Amygdala (tissue), 56 donors: ENCODE measurements at regions not wholly inside any gene's neighbourhood (a gene's known extent, or its start where the extent isn't known, plus 50 kb on each side); places are given as distances from the start of the nearest gene placed in this dataset.
"Not testable (repeated sequence)": the region's sequence is repeated elsewhere in the genome, so short reads cannot be mapped to it uniquely, and the experiment has no call there.

Experiments used
- DNase-seq, 56 donors: peaks; one replicate each; lab custom pipeline; 2025; lab: John Stamatoyannopoulos, UW

GRCh38 chr4:178136736-178137345 is 694.6 kb upstream of the AGA start:
- DNase-seq, result no peak

GRCh38 chr4:178137732-178138471 is 695.7 kb upstream of the AGA start:
- DNase-seq, result no peak

GRCh38 chr4:178138491-178138890 is 696.3 kb upstream of the AGA start:
- no peak for DNase-seq

GRCh38 chr4:178140326-178140915 is 698.2 kb upstream of the AGA start:
- no peak for DNase-seq

- DNase-seq, result no peak
Observed at GRCh38 chr4:178142724-178143123, 700.5 kb upstream of the AGA start.

GRCh38 chr4:178148106-178148505 is 705.9 kb upstream of the AGA start:
- DNase-seq, result no peak

- no peak for DNase-seq
Observed at GRCh38 chr4:178165251-178165950, 723.2 kb upstream of the AGA start.

GRCh38 chr4:178165951-178166308 is 723.7 kb upstream of the AGA start:
- DNase-seq, result no peak

- DNase-seq, result no peak
Observed at GRCh38 chr4:178173771-178174170, 731.5 kb upstream of the AGA start.

GRCh38 chr4:178174756-178175155 is 732.5 kb upstream of the AGA start:
- no peak for DNase-seq

- DNase-seq, result no peak
Observed at GRCh38 chr4:178185517-178185916, 743.3 kb upstream of the AGA start.

GRCh38 chr4:178192611-178193010 is 750.4 kb upstream of the AGA start:
- no peak for DNase-seq

- DNase-seq, result no peak
Observed at GRCh38 chr4:178196751-178197374, 754.6 kb upstream of the AGA start.

GRCh38 chr4:178198691-178199090 is 756.5 kb upstream of the AGA start:
- no peak for DNase-seq

GRCh38 chr4:178202422-178202821 is 760.2 kb upstream of the AGA start:
- no peak for DNase-seq

- DNase-seq, result no peak
Observed at GRCh38 chr4:178205826-178206225, 763.6 kb upstream of the AGA start.

GRCh38 chr4:178215309-178215708 is 773.1 kb upstream of the AGA start:
- no peak for DNase-seq

- DNase-seq, result no peak
Observed at GRCh38 chr4:178215763-178216162, 773.5 kb upstream of the AGA start.

- not testable (repeated sequence) for DNase-seq
Observed at GRCh38 chr4:178226421-178226820, 784.2 kb upstream of the AGA start.

GRCh38 chr4:178233906-178234305 is 791.7 kb upstream of the AGA start:
- no peak for DNase-seq

- DNase-seq, result no peak
Observed at GRCh38 chr4:178240891-178241290, 798.7 kb upstream of the AGA start.
